Lower leg skin (tissue), 4 donors: ENCODE measurements at regions not wholly inside any gene's neighbourhood (a gene's known extent, or its start where the extent isn't known, plus 50 kb on each side); places are given as distances from the start of the nearest gene placed in this dataset.
"Not testable (repeated sequence)": the region's sequence is repeated elsewhere in the genome, so short reads cannot be mapped to it uniquely, and the experiment has no call there.

Experiments used
- DNase-seq, 2 donors: peaks; one replicate each; pipeline ENCODE4 v3.0.0-alpha.2; 2019; ENCODE audit warnings: low spot score in 2 of 2
- H3K4me3 ChIP-seq: fragments of 200-600 bp; sonication (generic); 2 replicates; pipeline ENCODE4 v1.5.1; 2017; ENCODE audit warnings: mild to moderate bottlenecking, low read depth; ENCODE audit not compliant: poor library complexity, severe bottlenecking
- POLR2A ChIP-seq, 2 donors: fragments of 450-650 bp; IDR thresholded peaks; one replicate each; pipeline ENCODE4 v1.6.1; 2016 to 2017; ENCODE audit warnings: antibody characterized with exemption in 2 of 2, mild to moderate bottlenecking in 1 of 2, moderate library complexity in 1 of 2
- WGBS, 2 donors: methylation state at CpG; one replicate each; pipeline ENCODE4 v1.1.5; 2018; 5-methylcytosine and 5-hydroxymethylcytosine counted together
- intact Hi-C: fragments of 100-400 bp; cut with DNase I; formaldehyde crosslinking; loops from one replicate; pipeline ENCODE4 v1.15.0; 2023; ENCODE audit warnings: low total_unique reads
- TF ChIP-seq, protein P1 (sequence below), 3 donors: fragments of 450-650 bp; IDR thresholded peaks; one replicate each; pipeline ENCODE4 v1.5.1; 2016; ENCODE audit warnings: antibody characterized with exemption in 3 of 3, mild to moderate bottlenecking in 3 of 3, moderate library complexity in 2 of 3

GRCh38 chr6:81938014-81938856, 185.8 kb upstream of the TENT5A start:
- H3K4me3 ChIP-seq, result no peak overlapping the region
- TF ChIP-seq, protein P1, sequence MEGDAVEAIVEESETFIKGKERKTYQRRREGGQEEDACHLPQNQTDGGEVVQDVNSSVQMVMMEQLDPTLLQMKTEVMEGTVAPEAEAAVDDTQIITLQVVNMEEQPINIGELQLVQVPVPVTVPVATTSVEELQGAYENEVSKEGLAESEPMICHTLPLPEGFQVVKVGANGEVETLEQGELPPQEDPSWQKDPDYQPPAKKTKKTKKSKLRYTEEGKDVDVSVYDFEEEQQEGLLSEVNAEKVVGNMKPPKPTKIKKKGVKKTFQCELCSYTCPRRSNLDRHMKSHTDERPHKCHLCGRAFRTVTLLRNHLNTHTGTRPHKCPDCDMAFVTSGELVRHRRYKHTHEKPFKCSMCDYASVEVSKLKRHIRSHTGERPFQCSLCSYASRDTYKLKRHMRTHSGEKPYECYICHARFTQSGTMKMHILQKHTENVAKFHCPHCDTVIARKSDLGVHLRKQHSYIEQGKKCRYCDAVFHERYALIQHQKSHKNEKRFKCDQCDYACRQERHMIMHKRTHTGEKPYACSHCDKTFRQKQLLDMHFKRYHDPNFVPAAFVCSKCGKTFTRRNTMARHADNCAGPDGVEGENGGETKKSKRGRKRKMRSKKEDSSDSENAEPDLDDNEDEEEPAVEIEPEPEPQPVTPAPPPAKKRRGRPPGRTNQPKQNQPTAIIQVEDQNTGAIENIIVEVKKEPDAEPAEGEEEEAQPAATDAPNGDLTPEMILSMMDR (IDR thresholded peaks at IDR 0.05), result no peak
- no peak for TF ChIP-seq POLR2A (IDR thresholded peaks at IDR 0.05)
- 16 to 22% methylated on average over 4 of the region's 4 CpGs for WGBS, 2 donors
- intact Hi-C loops, result no loop called here
- no peak for DNase-seq

DNA sequence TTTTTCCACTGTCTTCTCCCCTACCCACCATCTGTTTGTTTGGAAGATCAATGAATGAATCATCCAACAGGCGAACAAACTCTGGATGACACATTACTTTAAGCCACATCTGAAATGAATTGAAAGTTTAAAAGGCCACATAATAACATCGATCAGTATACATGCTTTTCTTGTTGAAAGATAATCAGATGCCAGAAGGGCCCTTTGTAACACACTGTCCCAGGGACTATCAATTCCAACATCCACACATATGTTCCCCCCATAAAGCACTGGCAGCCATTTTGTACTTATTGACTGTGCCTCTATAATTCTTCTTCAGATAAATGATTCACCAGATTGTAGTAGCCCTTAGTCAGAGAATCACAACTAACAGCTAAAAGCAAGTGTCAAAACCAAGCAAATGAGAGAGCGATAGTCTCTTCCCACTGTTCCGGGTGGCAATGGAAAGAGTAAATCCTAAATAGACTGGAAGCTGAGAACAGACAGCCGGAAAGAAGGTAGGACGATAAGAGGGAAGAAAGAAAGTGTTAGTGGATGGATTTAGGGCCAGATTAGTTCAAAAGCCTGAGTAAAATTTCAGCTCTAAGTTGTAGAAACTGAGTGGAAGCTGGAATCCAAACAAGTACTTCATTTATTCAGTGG, 184.9 kb upstream of the TENT5A start:
- TF ChIP-seq, protein P1 (IDR thresholded peaks at IDR 0.05), result no peak
- TF ChIP-seq POLR2A (IDR thresholded peaks at IDR 0.05), result no peak
- 50 to 58% methylated on average over 6 of the region's 6 CpGs for WGBS, 2 donors
- intact Hi-C loops, result no loop called here
- no peak overlapping the region for H3K4me3 ChIP-seq
- no peak for DNase-seq

DNA sequence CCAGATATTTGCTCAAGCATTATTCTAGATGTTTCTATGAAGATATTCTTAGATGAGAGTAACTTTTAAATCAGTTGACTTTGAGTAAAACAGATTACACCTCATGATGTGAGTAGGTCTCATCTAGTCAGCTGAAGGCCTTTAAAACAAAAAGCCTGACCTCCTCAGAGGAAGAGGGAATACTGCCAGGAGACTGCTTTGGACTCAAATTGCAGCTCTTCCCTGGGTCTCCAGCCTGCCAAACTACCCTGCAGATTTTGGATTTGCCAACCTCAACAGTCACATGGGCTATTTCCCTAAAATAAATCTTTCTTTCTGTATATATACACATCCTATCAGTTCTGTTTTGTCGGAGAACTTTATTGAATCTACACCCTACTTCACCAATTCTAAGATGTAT, 182.5 kb upstream of the TENT5A start:
- no peak overlapping the region for H3K4me3 ChIP-seq
- DNase-seq, result no peak
- no peak for TF ChIP-seq POLR2A (IDR thresholded peaks at IDR 0.05)
- TF ChIP-seq, protein P1 (IDR thresholded peaks at IDR 0.05), result no peak
- intact Hi-C loops, result no loop called here
- WGBS, 2 donors, result 73 to 94% methylated on average over 1 of the region's 1 CpG

DNA sequence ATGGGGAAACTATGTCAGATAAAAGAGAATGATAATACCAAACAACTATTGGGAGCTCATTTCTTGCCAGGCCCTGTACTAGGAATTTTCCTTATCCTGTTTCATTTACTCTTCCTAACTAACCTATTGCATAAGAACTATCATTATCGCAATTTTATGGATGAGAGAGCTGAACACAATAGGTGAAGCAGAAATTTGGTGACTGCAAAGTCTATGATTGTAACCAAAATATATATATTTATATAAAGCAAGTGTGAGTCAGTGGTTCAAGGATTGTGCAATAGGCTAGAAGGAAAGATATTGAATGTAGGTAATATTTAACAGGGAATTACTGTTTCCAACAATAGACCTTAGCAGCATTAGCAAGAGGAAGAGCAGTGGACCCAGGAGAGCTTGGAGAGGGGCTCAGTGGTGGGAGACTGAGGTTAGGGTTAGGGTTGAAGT, 181.1 kb upstream of the TENT5A start:
- WGBS, 2 donors, result 95 to 100% methylated on average over 1 of the region's 1 CpG
- intact Hi-C loops, result no loop called here
- TF ChIP-seq POLR2A (IDR thresholded peaks at IDR 0.05), result no peak
- TF ChIP-seq, protein P1 (IDR thresholded peaks at IDR 0.05), result no peak
- no peak overlapping the region for H3K4me3 ChIP-seq
- DNase-seq, result no peak

DNA sequence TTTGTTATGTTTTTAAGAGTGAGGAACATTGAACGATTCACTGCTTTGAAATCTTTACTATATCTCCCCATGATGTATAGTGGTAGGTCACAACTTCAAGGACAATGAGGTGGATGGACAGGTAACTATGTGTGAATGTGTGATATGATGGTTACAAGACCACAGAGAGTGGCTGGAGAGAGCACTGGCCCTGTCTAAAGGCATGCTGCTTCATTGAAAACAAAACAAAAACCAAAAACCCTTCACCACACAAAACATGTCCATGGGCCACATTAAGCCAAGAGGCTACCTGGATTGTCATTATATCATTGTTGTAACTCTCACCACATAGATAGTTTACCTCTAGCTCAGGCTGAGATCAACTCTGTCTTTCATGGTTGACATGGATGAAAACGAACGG, 180.6 kb upstream of the TENT5A start:
- no peak overlapping the region for H3K4me3 ChIP-seq
- no peak for DNase-seq
- intact Hi-C loops, result no loop called here
- TF ChIP-seq, protein P1 (IDR thresholded peaks at IDR 0.05), result no peak
- TF ChIP-seq POLR2A (IDR thresholded peaks at IDR 0.05), result no peak
- 94 to 98% methylated on average over 3 of the region's 3 CpGs for WGBS, 2 donors

GRCh38 chr6:81932448-81932847, 180.0 kb upstream of the TENT5A start:
- H3K4me3 ChIP-seq, DNase-seq, intact Hi-C loops: not testable (repeated sequence)
